ENCODE measurements at regions not wholly inside any gene's neighbourhood (a gene's known extent, or its start where the extent isn't known, plus 50 kb on each side); places are given as distances from the start of the nearest gene placed in this dataset.

DNA sequence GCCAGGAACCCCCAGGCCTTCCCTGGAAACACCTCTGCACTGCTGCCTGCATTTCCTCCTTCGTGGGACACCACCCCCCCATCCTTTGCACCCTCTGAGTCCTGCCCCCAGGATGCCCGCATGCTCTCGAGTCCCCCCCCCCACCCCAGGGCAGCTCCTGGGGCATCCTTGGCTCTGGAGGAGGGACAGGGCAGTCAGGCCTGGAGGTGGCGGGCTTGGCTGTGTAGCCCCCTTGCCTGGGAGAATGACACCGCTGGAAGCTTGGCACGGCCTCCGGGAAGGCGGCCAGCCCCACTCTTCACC is 98.9 kb upstream of the GSE1 start:
- Mint-ChIP-seq H3K9me3 (peaks cover 3 to 5% of the 10 kb centered on the region in 2 donors), H3K27me3 (ENCODE audit: low read depth in 2 of 2) (peaks cover 0 to 7% of the 10 kb centered on the region in 2 donors), H3K4me3 (no peak overlapping the region), H3K4me1 (peaks cover 13 to 16% of the 10 kb centered on the region in 2 donors), H3K36me3 (no peaks in the 10 kb centered on the region), H3K27ac (no peak overlapping the region)
- TF ChIP-seq, protein P1, sequence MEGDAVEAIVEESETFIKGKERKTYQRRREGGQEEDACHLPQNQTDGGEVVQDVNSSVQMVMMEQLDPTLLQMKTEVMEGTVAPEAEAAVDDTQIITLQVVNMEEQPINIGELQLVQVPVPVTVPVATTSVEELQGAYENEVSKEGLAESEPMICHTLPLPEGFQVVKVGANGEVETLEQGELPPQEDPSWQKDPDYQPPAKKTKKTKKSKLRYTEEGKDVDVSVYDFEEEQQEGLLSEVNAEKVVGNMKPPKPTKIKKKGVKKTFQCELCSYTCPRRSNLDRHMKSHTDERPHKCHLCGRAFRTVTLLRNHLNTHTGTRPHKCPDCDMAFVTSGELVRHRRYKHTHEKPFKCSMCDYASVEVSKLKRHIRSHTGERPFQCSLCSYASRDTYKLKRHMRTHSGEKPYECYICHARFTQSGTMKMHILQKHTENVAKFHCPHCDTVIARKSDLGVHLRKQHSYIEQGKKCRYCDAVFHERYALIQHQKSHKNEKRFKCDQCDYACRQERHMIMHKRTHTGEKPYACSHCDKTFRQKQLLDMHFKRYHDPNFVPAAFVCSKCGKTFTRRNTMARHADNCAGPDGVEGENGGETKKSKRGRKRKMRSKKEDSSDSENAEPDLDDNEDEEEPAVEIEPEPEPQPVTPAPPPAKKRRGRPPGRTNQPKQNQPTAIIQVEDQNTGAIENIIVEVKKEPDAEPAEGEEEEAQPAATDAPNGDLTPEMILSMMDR (IDR thresholded peaks at IDR 0.05) = no peak
- DNase-seq (no peak), ATAC-seq (no peak)
- peaks cover 7% of the 10 kb centered on the region for H3K9me3 ChIP-seq (ENCODE audit: control insufficient read depth, insufficient read depth, low read length)
- 71% methylated on average over 8 of the region's 8 CpGs for WGBS (ENCODE audit: insufficient coverage)
- peaks cover 3% of the 10 kb centered on the region for H3K27me3 ChIP-seq (ENCODE audit: control insufficient read depth, insufficient read depth, low read length)
- no peak overlapping the region for H3K4me3 ChIP-seq (ENCODE audit: low read length)
- H3K27ac ChIP-seq (ENCODE audit: low read length) = no peak overlapping the region
- intact Hi-C loops (cut with micrococcal nuclease) = no loop called here
- no peaks in the 10 kb centered on the region for H3K36me3 ChIP-seq (ENCODE audit: control insufficient read depth, insufficient read depth, low read length)
- H3K4me1 ChIP-seq (ENCODE audit: control insufficient read depth, insufficient read depth, low read length) = peaks cover 15% of the 10 kb centered on the region

GRCh38 chr16:85514598-85515318 is 98.4 kb upstream of the GSE1 start:
- intact Hi-C loops (cut with micrococcal nuclease) = no loop called here
- no peaks in the 10 kb centered on the region for H3K36me3 Mint-ChIP-seq
- Histone ChIP-seq H3K4me1 (ENCODE audit: control insufficient read depth, insufficient read depth, low read length) (peaks cover 18% of the 10 kb centered on the region), H3K4me3 (ENCODE audit: low read length) (no peak overlapping the region), H3K27me3 (ENCODE audit: control insufficient read depth, insufficient read depth, low read length) (peaks cover 3% of the 10 kb centered on the region), H3K36me3 (ENCODE audit: control insufficient read depth, insufficient read depth, low read length) (no peaks in the 10 kb centered on the region), H3K27ac (ENCODE audit: low read length) (no peak overlapping the region), H3K9me3 (ENCODE audit: control insufficient read depth, insufficient read depth, low read length) (peaks cover 12% of the 10 kb centered on the region)
- no peak for DNase-seq
- peaks cover 0 to 9% of the 10 kb centered on the region in 2 donors for H3K27me3 Mint-ChIP-seq (ENCODE audit: low read depth in 2 of 2)
- peaks cover 7 to 10% of the 10 kb centered on the region in 2 donors for H3K9me3 Mint-ChIP-seq
- no peak overlapping the region for H3K4me3 Mint-ChIP-seq
- peaks cover 18 to 21% of the 10 kb centered on the region in 2 donors for H3K4me1 Mint-ChIP-seq
- no peak for ATAC-seq
- WGBS (ENCODE audit: insufficient coverage) = 89% methylated on average over 18 of the region's 18 CpGs
- no peak overlapping the region for H3K27ac Mint-ChIP-seq
- TF ChIP-seq, protein P1 (IDR thresholded peaks at IDR 0.05) = no peak

- intact Hi-C loops (cut with micrococcal nuclease) = no loop called here
- H3K27ac Mint-ChIP-seq = no peak overlapping the region
- TF ChIP-seq, protein P1 (IDR thresholded peaks at IDR 0.05) = no peak
- peaks cover 19 to 22% of the 10 kb centered on the region in 2 donors for H3K4me1 Mint-ChIP-seq
- 88% methylated on average over 13 of the region's 13 CpGs for WGBS (ENCODE audit: insufficient coverage)
- no peaks in the 10 kb centered on the region for H3K36me3 Mint-ChIP-seq
- H3K27me3 Mint-ChIP-seq (ENCODE audit: low read depth in 2 of 2) = peaks cover 0 to 9% of the 10 kb centered on the region in 2 donors
- no peak for DNase-seq
- Histone ChIP-seq H3K36me3 (ENCODE audit: control insufficient read depth, insufficient read depth, low read length) (no peaks in the 10 kb centered on the region), H3K4me3 (ENCODE audit: low read length) (no peak overlapping the region), H3K27me3 (ENCODE audit: control insufficient read depth, insufficient read depth, low read length) (peaks cover 3% of the 10 kb centered on the region), H3K9me3 (ENCODE audit: control insufficient read depth, insufficient read depth, low read length) (peaks cover 14% of the 10 kb centered on the region), H3K27ac (ENCODE audit: low read length) (no peak overlapping the region), H3K4me1 (ENCODE audit: control insufficient read depth, insufficient read depth, low read length) (peaks cover 23% of the 10 kb centered on the region)
- H3K4me3 Mint-ChIP-seq = no peak overlapping the region
- ATAC-seq = no peak
- H3K9me3 Mint-ChIP-seq = peaks cover 7 to 10% of the 10 kb centered on the region in 2 donors
Measured at GRCh38 chr16:85515319-85515745, 97.8 kb upstream of the GSE1 start.
